Fibroblast of upper back skin (primary cell): ENCODE measurements at regions not wholly inside any gene's neighbourhood (a gene's known extent, or its start where the extent isn't known, plus 50 kb on each side); places are given as distances from the start of the nearest gene placed in this dataset.
"Not testable (repeated sequence)": the region's sequence is repeated elsewhere in the genome, so short reads cannot be mapped to it uniquely, and the experiment has no call there.

Experiments
- DNase-seq: peaks from one replicate; pipeline ENCODE4 v3.0.0-alpha.2; 2013

- no peak for DNase-seq
Measured at GRCh38 chr3:178967177-178967532, 104.5 kb downstream of the ZMAT3 start.

DNA sequence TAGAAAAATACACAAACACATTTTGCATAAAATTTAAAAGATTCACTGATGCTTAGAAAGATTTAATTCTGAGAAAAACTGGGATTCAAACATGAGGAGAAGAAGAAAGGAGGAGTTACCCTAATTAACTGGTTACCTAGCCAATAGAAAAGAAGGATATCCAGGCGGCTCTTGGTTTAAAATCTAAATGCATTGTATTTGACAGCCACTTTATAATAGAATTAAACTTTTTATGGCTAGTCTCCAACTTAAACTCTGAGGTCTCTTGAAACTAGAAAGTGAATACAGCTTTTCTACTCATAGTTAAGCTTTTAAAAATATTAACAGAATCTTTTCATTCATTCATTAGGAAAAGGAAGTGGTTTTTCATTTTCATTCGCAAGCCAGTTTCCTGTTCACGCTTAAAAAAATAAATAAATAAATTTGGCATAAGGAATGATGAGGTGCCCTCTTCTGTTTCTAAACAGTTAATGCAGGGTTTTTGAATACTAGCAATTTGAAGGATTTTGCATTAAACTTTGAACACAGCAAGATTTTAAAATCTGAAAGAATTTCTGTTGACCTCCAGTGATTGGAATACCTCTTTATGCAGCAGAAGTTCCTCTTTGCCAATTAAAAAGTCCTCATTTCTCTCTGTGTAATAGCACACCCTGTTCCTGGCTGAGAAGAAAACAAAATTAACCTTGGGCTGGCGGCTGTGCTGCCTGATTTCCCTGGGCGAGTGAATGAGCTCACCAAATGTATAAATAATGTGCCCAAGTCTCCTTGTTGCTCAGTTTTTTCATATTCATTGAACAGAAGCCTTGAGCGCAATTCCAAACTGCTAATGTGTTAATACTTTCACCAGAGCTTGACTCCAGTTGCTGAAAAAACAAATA, 105.1 kb downstream of the ZMAT3 start:
- DNase-seq = peak; percentile 42

GRCh38 chr3:178964551-178964950, 107.1 kb downstream of the ZMAT3 start:
- no peak for DNase-seq

- no peak for DNase-seq
Measured at GRCh38 chr3:178960918-178961317, 110.7 kb downstream of the ZMAT3 start.

DNA sequence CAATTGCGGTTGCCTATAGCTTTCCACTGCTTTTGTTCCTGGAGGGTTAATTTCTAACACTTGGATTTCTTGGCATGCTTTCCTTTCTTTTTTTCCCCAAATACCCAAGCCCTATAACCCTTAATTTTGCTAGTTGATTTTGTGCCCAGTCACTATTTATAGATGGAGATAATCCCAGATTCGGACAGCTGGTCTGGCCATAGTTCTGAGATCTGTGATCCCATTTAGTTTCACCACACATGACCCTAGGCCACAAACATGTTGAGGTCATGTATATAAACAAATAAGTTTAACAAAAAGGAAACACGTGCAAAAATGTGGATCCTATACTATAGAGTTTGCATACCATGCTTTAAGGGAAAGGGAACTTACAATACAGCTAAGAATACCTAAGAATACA, 111.4 kb downstream of the ZMAT3 start:
- DNase-seq = no peak

- no peak for DNase-seq
Measured at GRCh38 chr3:178950676-178951075, 120.9 kb downstream of the ZMAT3 start.

DNA sequence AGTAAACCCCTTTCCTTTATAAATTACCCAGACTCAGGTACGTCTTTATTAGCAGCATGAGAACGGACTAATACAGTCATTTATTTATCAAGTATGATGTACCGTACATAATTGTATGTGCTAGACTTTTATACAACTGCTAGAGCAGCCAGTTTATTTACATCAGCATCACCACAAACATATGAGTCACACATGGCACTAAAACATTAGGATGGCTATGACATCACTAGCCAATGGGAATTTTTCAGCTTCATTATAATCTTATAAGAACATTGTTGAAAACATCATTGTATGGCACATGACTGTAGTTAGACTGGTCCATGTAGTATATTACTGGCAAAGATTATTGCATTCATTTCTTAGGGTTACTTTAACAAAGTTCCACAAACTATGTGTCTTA, 121.7 kb downstream of the ZMAT3 start:
- no peak for DNase-seq

- no peak for DNase-seq
Measured at GRCh38 chr3:178948546-178948945, 123.1 kb downstream of the ZMAT3 start.

- no peak for DNase-seq
Measured at GRCh38 chr3:178947738-178948137, 123.9 kb downstream of the ZMAT3 start.

DNA sequence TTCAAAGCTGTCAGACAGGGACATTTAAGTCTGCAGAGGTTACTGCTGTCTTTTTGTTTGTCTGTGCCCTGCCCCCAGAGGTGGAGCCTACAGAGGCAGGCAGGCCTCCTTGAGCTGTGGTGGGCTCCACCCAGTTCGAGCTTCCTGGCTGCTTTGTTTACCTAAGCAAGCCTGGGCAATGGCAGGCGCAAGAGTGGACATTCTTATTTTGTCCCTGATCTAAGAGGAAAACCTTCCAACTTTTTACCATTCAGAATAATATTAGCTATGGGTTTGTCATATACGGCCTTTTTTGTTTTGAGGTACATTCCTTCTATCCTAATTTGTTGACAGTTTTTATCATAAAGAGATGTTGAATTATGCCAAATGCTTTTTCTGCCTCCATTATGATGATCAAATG, 129.3 kb downstream of the ZMAT3 start:
- not testable (repeated sequence) for DNase-seq

DNA sequence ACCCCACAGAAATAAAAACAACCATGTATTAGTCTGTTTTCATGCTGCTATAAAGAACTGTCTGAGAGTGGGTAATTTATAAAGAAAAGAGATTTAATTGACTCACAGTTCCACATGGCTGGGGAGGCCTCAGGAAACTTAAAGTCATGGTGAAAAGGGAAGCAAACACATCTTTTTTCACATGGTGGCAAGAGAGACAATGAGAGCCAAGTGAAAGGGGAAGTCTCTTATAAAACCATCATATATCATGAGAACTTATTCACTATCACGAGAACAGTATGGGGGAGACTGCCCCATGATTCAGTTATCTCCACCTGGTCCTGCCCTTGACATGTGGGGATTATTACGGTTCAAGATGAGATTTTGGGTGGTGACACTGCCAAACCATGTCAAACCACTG, 141.5 kb downstream of the ZMAT3 start:
- DNase-seq = no peak

DNA sequence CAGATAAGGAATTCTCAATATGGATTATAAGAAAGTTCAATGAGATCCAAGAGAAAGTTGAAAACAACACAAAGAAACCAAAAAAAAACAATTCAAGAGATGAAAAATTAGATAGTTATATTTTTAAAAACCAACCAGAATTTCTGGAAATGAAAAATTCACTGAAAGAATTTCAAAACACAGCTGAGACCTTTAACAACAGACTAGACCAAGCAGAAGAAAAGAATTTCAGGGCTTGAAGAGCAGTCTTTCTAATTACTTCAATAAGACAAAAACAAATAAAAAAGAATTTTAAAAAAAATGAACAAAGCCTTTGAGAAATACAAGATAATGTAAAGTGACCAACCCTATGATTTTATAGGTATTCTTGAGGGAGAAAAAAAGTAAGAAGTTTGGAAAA, 155.4 kb downstream of the ZMAT3 start:
- DNase-seq = no peak

DNA sequence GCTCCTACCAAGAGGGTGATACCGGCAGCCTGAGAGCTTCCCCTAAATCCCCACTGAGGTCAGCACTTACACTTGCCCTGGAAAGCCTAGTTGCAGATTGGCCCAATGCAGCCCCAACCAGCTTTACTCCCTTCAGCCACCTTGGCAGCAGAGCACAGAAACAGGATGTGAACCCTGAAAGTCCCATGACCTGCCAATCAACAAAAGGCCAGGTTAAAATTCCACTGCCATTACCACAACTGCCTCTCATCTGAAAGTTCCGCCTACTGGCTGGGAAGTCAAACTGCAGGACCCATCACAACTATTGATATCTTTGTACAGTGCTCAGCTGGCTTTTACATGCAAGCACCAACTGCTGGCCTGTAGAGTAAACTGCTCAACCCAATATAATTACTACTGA, 156.2 kb downstream of the ZMAT3 start:
- no peak for DNase-seq

- DNase-seq = no peak
Measured at GRCh38 chr3:178907081-178907480, 164.5 kb downstream of the ZMAT3 start.

GRCh38 chr3:178901204-178901603, 170.4 kb downstream of the ZMAT3 start:
- DNase-seq = no peak

- no peak for DNase-seq
Measured at GRCh38 chr3:178900029-178900646, 171.5 kb downstream of the ZMAT3 start.

- no peak for DNase-seq
Measured at GRCh38 chr3:178895178-178895789, 176.3 kb downstream of the ZMAT3 start.
